Tibial nerve (tissue), 4 donors: ENCODE measurements at regions not wholly inside any gene's neighbourhood (a gene's known extent, or its start where the extent isn't known, plus 50 kb on each side); places are given as distances from the start of the nearest gene placed in this dataset.

ENCODE experiments used
- DNase-seq, 2 donors: peaks; one replicate each; pipeline ENCODE4 v3.0.0-alpha.2; 2019; ENCODE audit warnings: low spot score in 2 of 2
- H3K27ac ChIP-seq, 4 donors: fragments of 200-600 bp; sonication (generic) in 3 of 4; one replicate each; pipeline ENCODE4 v1.5.1; 2017 to 2019; ENCODE audit warnings: mild to moderate bottlenecking in 1 of 4
- H3K27me3 ChIP-seq, 2 donors: fragments of 200-600 bp; sonication (generic) in 1 of 2; one replicate each; pipeline versions ENCODE4 v1.5.1 to v1.6.0; 2017 to 2019
- H3K36me3 ChIP-seq, 3 donors: fragments of 200-600 bp; sonication (generic); one replicate each; pipeline ENCODE4 v1.5.1; 2018 to 2019
- H3K4me1 ChIP-seq, 4 donors: fragments of 200-600 bp; sonication (generic) in 3 of 4; one replicate each; pipeline ENCODE4 v1.5.1; 2017 to 2019
- H3K4me3 ChIP-seq, 4 donors: fragments of 200-600 bp; sonication (generic) in 3 of 4; one replicate each; pipeline ENCODE4 v1.5.1; 2017 to 2019; ENCODE audit warnings: mild to moderate bottlenecking in 1 of 4, moderate library complexity in 1 of 4
- H3K9me3 ChIP-seq, 4 donors: fragments of 200-600 bp; sonication (generic) in 3 of 4; one replicate each; pipeline ENCODE4 v1.5.1; 2017 to 2019
- CTCF ChIP-seq, 5 experiments: fragments of 200-600 bp in 3 of 5; fragments of 450-650 bp in 2 of 5; sonication (generic) in 3 of 5; IDR thresholded peaks; one replicate each; pipeline ENCODE4 v1.5.1; 2016 to 2019; ENCODE audit warnings: antibody characterized with exemption in 5 of 5, mild to moderate bottlenecking in 3 of 5, moderate library complexity in 2 of 5
- EP300 ChIP-seq, 2 donors: sonication (generic); formaldehyde crosslinking; IDR thresholded peaks; one replicate each; pipeline ENCODE4 v1.6.1; 2017; ENCODE audit warnings: antibody characterized with exemption in 2 of 2, mild to moderate bottlenecking in 1 of 2
- POLR2A ChIP-seq, 2 donors: fragments of 450-650 bp; IDR thresholded peaks; one replicate each; pipeline ENCODE4 v1.6.1; 2017; ENCODE audit warnings: antibody characterized with exemption in 2 of 2, mild to moderate bottlenecking in 2 of 2, moderate library complexity in 2 of 2
- WGBS, 2 donors: methylation state at CpG; one replicate each; pipeline ENCODE4 v1.1.5; 2018; 5-methylcytosine and 5-hydroxymethylcytosine counted together

GRCh38 chr9:120212153-120212852 lies 367.7 kb downstream of the CDK5RAP2 start:
- H3K27me3 ChIP-seq, result no peaks in the 10 kb centered on the region

GRCh38 chr9:120210274-120210673 lies 369.7 kb downstream of the CDK5RAP2 start:
- no peaks in the 10 kb centered on the region for H3K9me3 ChIP-seq
- no peak for DNase-seq
- no peak overlapping the region for H3K4me3 ChIP-seq
- no peak overlapping the region for H3K27ac ChIP-seq
- H3K36me3 ChIP-seq, result no peaks in the 10 kb centered on the region
- no peak for TF ChIP-seq CTCF (IDR thresholded peaks at IDR 0.05)
- TF ChIP-seq POLR2A (IDR thresholded peaks at IDR 0.05), result no peak
- no peak for TF ChIP-seq EP300 (IDR thresholded peaks at IDR 0.05)
- no peaks in the 10 kb centered on the region for H3K4me1 ChIP-seq
- WGBS, 2 donors, result 64 to 69% methylated on average over 4 of the region's 4 CpGs
- no peaks in the 10 kb centered on the region for H3K27me3 ChIP-seq

More at GRCh38 chr9:120212153-120212852, 367.7 kb downstream of the CDK5RAP2 start:
- no peak overlapping the region for H3K27ac ChIP-seq
- WGBS, 2 donors, result 44 to 55% methylated on average over 2 of the region's 2 CpGs
- TF ChIP-seq POLR2A (IDR thresholded peaks at IDR 0.05) (no peak), CTCF (IDR thresholded peaks at IDR 0.05) (no peak), EP300 (IDR thresholded peaks at IDR 0.05) (no peak)
- no peak overlapping the region for H3K4me3 ChIP-seq
- DNase-seq, result no peak
- no peaks in the 10 kb centered on the region for H3K36me3 ChIP-seq
- H3K9me3 ChIP-seq, result peaks cover 0 to 6% (median 0%) of the 10 kb centered on the region in 4 donors
- no peaks in the 10 kb centered on the region for H3K4me1 ChIP-seq

- H3K9me3 ChIP-seq, result no peaks in the 10 kb centered on the region
- no peak overlapping the region for H3K4me3 ChIP-seq
- H3K4me1 ChIP-seq, result no peaks in the 10 kb centered on the region
- TF ChIP-seq POLR2A (IDR thresholded peaks at IDR 0.05) (no peak), EP300 (IDR thresholded peaks at IDR 0.05) (no peak), CTCF (IDR thresholded peaks at IDR 0.05) (no peak)
- H3K27ac ChIP-seq, result no peak overlapping the region
- no peak for DNase-seq
- 23 to 39% methylated on average over 11 of the region's 11 CpGs for WGBS, 2 donors
- H3K36me3 ChIP-seq, result no peaks in the 10 kb centered on the region
- no peaks in the 10 kb centered on the region for H3K27me3 ChIP-seq
These were observed 376.9 kb downstream of the CDK5RAP2 start for GRCh38 chr9:120202856-120203654.

- Histone ChIP-seq H3K4me3 (no peak overlapping the region), H3K36me3 (no peaks in the 10 kb centered on the region), H3K27me3 (no peaks in the 10 kb centered on the region), H3K27ac (no peak overlapping the region), H3K9me3 (no peaks in the 10 kb centered on the region), H3K4me1 (no peaks in the 10 kb centered on the region)
- WGBS, 2 donors, result 85 to 86% methylated on average over 3 of the region's 3 CpGs
- DNase-seq, result no peak
- TF ChIP-seq CTCF (IDR thresholded peaks at IDR 0.05) (no peak), EP300 (IDR thresholded peaks at IDR 0.05) (no peak), POLR2A (IDR thresholded peaks at IDR 0.05) (no peak)
These were observed 381.9 kb downstream of the CDK5RAP2 start for GRCh38 chr9:120198027-120198426.

GRCh38 chr9:120197605-120198004 lies 382.4 kb downstream of the CDK5RAP2 start:
- H3K9me3 ChIP-seq, result no peaks in the 10 kb centered on the region
- 63 to 67% methylated on average over 12 of the region's 12 CpGs for WGBS, 2 donors
- no peak overlapping the region for H3K4me3 ChIP-seq
- H3K36me3 ChIP-seq, result no peaks in the 10 kb centered on the region
- TF ChIP-seq EP300 (IDR thresholded peaks at IDR 0.05) (no peak), CTCF (IDR thresholded peaks at IDR 0.05) (no peak), POLR2A (IDR thresholded peaks at IDR 0.05) (no peak)
- H3K27ac ChIP-seq, result no peak overlapping the region
- DNase-seq, result no peak
- no peaks in the 10 kb centered on the region for H3K4me1 ChIP-seq
- no peaks in the 10 kb centered on the region for H3K27me3 ChIP-seq
